Calu3 (cell line): ENCODE measurements at regions not wholly inside any gene's neighbourhood (a gene's known extent, or its start where the extent isn't known, plus 50 kb on each side); places are given as distances from the start of the nearest gene placed in this dataset.
"Not testable (repeated sequence)": the region's sequence is repeated elsewhere in the genome, so short reads cannot be mapped to it uniquely, and the experiment has no call there.

Experiments used
- BruUV-seq: library from RNA; stranded (reverse); fragments of 400-500 nt; replicated peaks from 2 replicates; lab custom pipeline; 2021; lab: Mats Ljungman, UMichigan
- CTCF ChIA-PET: fragments of 300-600 bp; sonication (Branson Sonifier 250); formaldehyde crosslinking; loops from one replicate; lab custom pipeline; 2022; ENCODE audit warnings: antibody characterized with exemption; lab: Charles Lee
- DNase-seq: peaks from one replicate; pipeline ENCODE4 v3.0.0; 2022
- H3K27ac Mint-ChIP-seq: one replicate; pipeline ENCODE4 v1.8.0; 2022; ENCODE audit warnings: mixed read lengths; ENCODE audit not compliant: unreplicated experiment
- H3K27me3 Mint-ChIP-seq: one replicate; pipeline ENCODE4 v1.8.0; 2022; ENCODE audit warnings: mixed read lengths; ENCODE audit not compliant: unreplicated experiment
- H3K36me3 Mint-ChIP-seq: one replicate; pipeline ENCODE4 v1.8.0; 2022; ENCODE audit warnings: mild to moderate bottlenecking, moderate library complexity, mixed read lengths; ENCODE audit not compliant: insufficient read depth, unreplicated experiment
- H3K4me1 Mint-ChIP-seq: one replicate; pipeline ENCODE4 v1.8.0; 2022; ENCODE audit warnings: mild to moderate bottlenecking, low read depth, mixed read lengths; ENCODE audit not compliant: unreplicated experiment
- H3K4me3 Mint-ChIP-seq: one replicate; pipeline ENCODE4 v1.8.0; 2022; ENCODE audit warnings: mild to moderate bottlenecking, low read depth, moderate library complexity, mixed read lengths; ENCODE audit not compliant: unreplicated experiment
- H3K9me3 Mint-ChIP-seq: one replicate; pipeline ENCODE4 v1.8.0; 2022; ENCODE audit warnings: low read depth, mixed read lengths; ENCODE audit not compliant: unreplicated experiment
- CTCF ChIP-seq: fragments of 200-600 bp; IDR thresholded peaks from one replicate; pipeline ENCODE4 v1.8.0; 2022; ENCODE audit warnings: antibody characterized with exemption; ENCODE audit not compliant: unreplicated experiment
- intact Hi-C: fragments of 100-400 bp; cut with micrococcal nuclease; formaldehyde crosslinking; loops from one replicate; pipeline ENCODE4 v1.10.0; 2022; ENCODE audit not compliant: unreplicated experiment

DNA sequence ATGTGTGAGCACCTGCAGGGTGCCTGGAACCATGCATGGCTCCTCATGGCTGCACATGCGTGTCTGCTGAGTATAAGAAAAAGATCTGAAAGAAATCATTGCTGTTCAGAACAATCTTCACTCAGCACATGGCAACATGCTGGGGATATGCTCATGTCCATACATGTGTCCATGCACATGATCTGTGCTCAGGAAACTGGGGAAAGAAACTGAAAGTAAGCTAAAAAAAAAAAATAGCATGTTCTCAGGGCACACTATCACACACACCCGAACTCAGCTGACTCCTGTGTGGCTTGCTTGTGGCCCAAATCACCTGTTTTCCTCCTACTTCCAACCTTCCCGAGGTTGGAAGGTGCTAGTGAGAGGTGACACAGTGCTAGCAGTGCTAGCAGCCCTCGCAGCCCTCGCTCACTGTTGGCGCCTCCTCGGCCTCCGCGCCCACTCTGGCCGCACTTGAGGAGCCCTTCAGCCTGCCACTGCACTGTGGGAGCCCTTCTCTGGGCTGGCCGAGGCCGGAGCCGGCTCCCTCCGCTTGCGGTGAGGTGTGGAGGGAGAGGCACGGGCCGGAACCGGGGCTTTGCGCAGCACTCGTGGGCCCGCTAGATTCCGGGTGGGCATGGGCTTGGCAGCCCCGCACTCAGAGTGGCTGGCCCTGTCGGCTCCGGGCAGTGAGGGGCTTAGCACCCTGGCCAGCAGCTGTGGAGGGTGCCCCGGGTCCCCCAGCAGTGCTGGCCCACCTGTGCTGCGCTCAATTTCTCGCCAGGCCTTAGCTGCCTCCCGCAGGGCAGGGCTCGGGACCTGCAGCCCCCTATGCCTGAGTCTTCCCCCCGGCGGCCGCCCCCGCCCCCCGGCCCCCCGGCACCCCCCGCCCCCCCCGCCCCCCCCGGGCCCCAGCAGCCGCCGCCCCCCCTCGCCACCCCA lies 76.0 kb downstream of the GADD45G start:
- intact Hi-C loops: no loop called here
- no TSS peak for BruUV-seq
- DNase-seq: no peak
- Mint-ChIP-seq H3K4me1 (no peaks in the 10 kb centered on the region), H3K36me3 (no peaks in the 10 kb centered on the region), H3K4me3 (no peak overlapping the region), H3K27ac (no peak overlapping the region), H3K27me3 (peaks cover 27% of the 10 kb centered on the region), H3K9me3 (no peaks in the 10 kb centered on the region)
- CTCF ChIA-PET: no interaction called here
- TF ChIP-seq CTCF: no peak

DNA sequence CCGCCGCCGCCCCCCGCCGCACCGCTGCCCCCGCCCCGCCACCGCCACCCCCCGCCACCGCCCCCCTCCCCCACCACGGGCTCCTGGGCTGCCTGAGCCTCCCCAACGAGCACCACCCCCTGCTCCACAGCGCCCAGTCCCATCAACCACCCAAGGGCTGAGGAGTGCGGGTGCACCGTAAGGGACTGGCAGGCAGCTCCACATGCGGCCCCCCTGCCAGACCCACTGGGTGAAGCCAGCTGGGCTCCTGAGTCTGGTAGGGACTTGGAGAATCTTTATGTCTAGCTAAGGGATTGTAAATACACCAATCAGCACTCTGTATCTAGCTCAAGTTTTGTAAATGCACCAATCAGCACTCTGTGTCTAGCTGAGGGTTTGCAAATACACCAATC lies 76.7 kb downstream of the GADD45G start:
- intact Hi-C loops, H3K9me3 Mint-ChIP-seq, BruUV-seq, CTCF ChIA-PET, H3K27ac Mint-ChIP-seq, H3K4me3 Mint-ChIP-seq, DNase-seq, H3K36me3 Mint-ChIP-seq, H3K4me1 Mint-ChIP-seq: not testable (repeated sequence)
- H3K27me3 Mint-ChIP-seq: peaks cover 33% of the 10 kb centered on the region

- no peak for DNase-seq
- BruUV-seq: no TSS peak
- Mint-ChIP-seq H3K27ac (no peak overlapping the region), H3K27me3 (peaks cover 22% of the 10 kb centered on the region), H3K9me3 (no peaks in the 10 kb centered on the region), H3K4me3 (no peak overlapping the region), H3K36me3 (no peaks in the 10 kb centered on the region), H3K4me1 (no peaks in the 10 kb centered on the region)
- intact Hi-C loops: no loop called here
- CTCF ChIA-PET: no interaction called here
- no peak for TF ChIP-seq CTCF
These were observed 78.8 kb downstream of the GADD45G start for GRCh38 chr9:89683626-89684025.

- no peaks in the 10 kb centered on the region for H3K9me3 Mint-ChIP-seq
- no peaks in the 10 kb centered on the region for H3K36me3 Mint-ChIP-seq
- H3K27me3 Mint-ChIP-seq: peaks cover 22% of the 10 kb centered on the region
- CTCF ChIA-PET: interaction anchor here (0.9 kb wide), 1 partner anchor 9 kb away, joined by 3 read pairs; no protein-coding TSS in a partner anchor
- intact Hi-C loops: no loop called here
- TF ChIP-seq CTCF: no peak
- H3K4me1 Mint-ChIP-seq: no peaks in the 10 kb centered on the region
- no TSS peak for BruUV-seq
- no peak overlapping the region for H3K27ac Mint-ChIP-seq
- DNase-seq: no peak
- H3K4me3 Mint-ChIP-seq: no peak overlapping the region
These were observed 79.4 kb downstream of the GADD45G start for GRCh38 chr9:89684218-89684617.
